ENCODE measurements at regions not wholly inside any gene's neighbourhood (a gene's known extent, or its start where the extent isn't known, plus 50 kb on each side); places are given as distances from the start of the nearest gene placed in this dataset.

DNA sequence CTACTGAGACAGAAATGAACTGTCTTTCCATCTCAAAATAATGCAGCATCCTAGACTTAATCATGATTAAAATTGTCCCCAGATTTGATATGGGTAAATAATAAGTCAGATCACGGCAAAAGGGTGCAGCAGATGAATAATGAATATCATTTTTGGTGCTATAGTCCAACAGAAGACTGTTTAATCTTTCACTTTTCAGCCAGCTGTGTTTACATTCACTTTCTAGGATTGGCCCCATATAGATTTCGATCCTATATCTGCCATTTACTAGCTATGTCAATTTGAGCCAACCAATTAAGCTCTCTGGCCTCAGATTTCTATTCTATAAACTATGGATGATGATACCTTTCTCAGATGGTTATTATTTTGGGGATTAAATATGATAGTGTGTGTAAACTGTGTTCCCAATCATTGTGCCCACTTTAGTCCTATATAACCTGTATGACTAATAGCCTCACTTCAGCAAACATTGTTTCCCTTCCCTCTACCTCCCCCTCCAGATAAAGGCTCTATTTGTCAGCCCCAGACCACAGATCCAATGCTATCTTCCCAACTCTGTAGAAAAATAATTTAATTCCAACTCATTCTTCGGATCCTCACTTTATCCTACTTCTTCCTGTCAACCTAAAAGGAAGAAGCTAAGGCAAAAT, 53.6 kb upstream of the NT5E start:
- DNase-seq: no peak

DNA sequence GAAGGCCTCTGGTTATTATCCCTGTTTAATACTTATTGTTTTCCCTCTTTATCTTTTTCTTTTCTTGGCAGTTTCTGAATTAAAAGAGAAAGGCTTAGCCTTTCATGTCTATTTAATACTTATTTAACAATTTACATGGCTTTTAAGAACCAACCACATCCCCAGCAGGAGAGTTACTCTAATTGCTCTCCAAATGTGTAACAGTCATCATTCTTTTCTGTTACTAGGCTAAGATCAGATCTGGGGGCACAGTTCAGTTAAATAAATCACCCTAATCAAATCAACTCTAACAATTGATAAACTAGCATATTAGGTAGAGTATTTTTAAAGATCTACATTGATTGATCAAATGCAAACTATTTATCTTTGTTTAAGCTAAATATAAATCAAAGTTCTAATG, 54.1 kb upstream of the NT5E start:
- no peak for DNase-seq

DNA sequence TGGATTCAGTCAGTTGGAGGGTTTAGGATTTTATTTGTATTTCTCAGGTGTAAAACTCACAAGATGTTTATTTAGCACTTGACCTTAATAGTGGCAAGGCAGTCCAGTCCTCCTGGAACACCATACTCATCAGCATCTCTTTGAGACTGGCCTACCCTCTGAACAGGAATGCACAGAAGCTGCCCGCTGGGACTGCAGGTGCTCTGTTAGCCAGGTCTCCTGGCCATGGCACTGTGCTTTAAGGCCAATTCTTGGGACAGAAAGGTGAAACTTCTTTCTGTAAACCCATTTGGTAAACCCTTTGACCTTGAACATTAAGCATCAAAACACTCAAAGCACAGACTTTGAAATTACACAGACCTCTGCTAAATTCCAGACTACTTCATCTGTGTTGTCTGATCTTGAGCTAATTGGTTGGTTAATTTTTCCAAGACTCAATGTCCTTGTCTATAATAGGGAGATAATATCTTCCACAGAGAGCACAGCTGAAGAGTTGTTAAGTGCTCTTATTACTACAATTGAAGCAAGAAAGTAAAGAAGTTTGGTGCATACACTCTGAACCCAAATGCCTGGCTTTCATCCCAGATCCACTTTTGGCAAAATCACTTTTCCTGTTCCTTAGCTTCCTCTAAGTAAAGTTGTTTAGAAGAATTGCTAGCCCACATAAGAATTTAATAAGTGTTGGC, 54.9 kb upstream of the NT5E start:
- no peak for DNase-seq

- no peak for DNase-seq
These were observed 55.7 kb upstream of the NT5E start for GRCh38 chr6:85394199-85394598.

- DNase-seq: no peak
These were observed 57.5 kb upstream of the NT5E start for GRCh38 chr6:85392379-85392778.

DNA sequence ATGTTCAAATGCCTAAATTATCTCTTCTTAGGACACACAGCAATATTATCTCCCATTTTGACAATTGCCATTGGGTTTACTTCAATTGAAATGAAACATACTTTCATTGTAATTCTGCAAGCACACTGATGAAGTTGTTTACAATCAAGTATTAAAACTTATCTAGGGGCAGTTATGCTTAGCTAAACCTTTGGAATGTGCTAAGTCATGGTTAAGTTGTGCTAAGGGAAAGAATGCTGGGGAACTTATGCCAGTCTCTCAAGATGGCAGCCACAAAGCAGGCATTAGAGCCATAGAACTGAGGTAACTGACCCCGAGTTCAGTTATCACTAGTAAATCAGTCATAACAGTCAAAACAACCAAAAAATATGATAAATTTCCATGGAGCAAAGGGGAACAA, 59.1 kb upstream of the NT5E start:
- DNase-seq: no peak

GRCh38 chr6:85390105-85390728, 59.7 kb upstream of the NT5E start:
- DNase-seq: no peak

DNA sequence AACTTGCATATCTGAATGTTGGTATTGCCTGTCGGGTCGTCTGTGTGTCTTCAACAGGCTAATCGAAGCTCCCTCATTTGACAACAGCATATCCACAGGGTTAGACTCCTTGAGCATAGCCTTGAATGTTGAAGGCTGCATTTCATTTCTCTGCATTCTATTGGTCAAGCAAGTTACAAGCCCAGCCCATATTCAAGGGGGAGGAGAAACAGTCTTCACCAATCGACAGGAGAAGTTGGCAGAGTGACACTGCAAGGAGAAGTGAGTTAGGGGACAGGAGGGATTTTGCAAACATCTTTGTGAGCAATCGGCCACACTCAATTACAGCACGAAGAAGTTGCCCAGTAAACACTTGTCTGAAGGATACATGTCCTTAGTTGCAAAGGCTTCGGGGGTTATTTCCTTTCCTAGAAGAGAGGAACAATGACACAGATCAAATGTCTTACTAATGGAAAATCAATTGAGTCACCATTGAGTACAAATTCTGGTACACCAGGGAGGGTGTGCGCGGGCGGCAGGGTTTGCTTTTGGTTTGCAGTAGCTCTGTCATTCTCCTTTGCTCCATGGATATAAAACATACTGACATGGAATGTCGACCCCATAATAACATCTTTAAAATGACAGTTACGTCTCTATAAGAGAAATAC, 60.6 kb upstream of the NT5E start:
- no peak for DNase-seq

DNA sequence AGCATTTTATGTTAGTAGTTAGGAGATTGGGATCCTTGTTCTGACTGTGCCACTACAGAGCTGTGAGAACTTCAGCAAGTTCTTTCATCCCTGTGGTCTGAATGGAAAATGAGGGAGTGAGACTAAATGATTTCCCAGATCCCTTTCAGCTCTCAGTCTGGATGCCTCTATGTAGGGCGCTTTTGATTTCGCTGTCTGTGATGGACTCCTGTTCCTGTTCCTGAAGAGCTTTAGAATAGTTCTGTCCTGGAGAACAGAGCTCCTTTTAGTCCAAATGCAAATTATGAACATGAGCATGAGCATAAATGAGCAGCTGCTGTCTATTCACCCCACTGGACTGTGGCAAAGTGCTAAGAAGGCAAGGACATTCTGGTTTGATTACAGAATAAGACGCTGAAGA, 61.4 kb upstream of the NT5E start:
- DNase-seq: no peak

- DNase-seq: no peak
These were observed 64.1 kb upstream of the NT5E start for GRCh38 chr6:85385636-85386315.

GRCh38 chr6:85383042-85383441, 66.8 kb upstream of the NT5E start:
- no peak for DNase-seq

DNA sequence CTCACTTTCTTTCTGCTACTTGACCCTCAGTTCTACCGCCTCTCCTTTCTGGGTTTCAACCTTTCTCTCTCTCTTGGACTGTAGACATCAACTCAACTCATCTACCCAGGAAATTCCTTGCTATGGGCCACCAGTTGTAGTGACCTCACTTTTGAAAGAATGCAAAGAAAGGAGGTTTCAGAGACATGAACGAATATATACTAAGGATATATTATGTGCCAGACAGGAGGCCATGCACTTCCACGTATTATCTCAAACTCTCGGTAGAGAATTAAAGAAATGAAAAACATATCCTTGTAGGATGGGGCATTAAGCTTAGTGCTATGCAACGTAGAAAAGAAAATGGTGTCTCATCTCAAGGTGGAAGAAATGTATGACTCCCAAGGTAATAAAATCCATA, 67.3 kb upstream of the NT5E start:
- no peak for DNase-seq

GRCh38 chr6:85372915-85373270, 77.0 kb upstream of the NT5E start:
- DNase-seq: no peak

DNA sequence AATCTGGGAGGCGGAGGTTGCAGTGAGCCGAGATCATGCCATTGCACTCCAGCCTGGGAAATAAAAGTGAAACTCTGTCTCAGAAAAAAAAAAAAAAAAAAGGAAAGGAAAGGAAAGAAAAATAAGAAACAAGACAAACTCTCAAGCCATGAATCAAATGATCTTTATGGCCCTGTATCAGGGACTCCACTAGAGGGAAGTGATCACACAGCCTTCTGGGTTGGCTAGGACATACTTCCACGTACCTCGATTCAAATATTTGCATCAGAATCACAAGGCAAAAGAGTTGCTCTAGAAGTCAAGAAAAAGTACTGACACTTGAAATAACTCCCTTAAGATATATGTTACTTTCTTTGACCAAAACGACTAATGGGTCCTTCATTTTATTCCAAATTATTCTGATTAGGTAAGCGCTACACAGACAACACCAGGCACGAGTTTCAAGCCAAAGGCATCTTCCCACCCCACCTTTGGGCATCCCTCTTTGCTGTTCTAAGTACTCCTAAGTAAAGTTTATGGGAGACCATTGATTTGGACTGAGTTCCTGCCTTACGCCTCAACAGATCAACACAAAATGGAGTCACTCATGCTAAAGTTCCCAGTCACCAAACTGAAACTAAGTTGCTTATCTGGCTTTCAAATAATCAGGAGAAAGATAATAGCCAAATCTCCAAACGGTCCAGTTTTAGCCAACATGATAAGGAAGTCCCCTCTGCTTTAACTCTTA, 77.5 kb upstream of the NT5E start:
- DNase-seq: no peak

DNA sequence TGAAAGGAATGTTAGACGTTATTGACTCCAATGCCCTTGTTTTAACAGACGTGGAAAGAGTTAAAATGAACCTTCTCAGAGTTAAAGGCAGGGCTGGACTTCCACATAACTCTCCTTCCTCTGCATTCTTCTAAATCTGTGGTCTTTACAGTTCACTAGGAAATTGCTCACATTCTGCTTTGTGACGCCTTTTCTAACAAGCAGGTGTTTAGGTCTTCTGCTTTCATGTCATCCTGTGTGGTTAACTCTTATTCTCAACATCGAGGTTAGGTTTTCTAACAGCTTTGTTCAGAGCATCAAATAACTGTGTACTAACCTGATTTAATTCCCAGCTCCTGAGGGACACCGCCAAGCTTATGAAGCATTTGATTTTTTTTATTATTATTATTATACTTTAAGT, 81.3 kb upstream of the NT5E start:
- no peak for DNase-seq

DNA sequence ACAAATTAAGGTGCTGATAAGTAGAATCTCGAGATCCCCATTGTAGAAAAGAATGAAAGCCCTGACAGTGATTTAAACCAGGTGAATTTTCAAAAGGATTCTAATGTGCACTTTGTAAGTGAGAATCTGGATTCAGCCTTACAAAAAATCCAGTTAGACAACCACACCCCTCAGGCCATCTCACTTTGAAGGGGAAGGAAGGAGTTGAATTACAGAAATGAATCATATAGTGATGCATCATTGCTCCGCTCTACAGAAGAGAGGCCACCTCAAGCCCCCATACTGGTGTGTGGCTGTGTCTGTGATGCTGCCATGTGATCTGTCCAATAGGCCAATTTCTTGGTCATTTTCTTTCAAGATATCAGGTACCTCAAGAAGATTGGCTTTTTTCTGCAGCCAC, 85.5 kb upstream of the NT5E start:
- DNase-seq: peak; percentile 29

GRCh38 chr6:85363870-85364269, 86.0 kb upstream of the NT5E start:
- DNase-seq: no peak

DNA sequence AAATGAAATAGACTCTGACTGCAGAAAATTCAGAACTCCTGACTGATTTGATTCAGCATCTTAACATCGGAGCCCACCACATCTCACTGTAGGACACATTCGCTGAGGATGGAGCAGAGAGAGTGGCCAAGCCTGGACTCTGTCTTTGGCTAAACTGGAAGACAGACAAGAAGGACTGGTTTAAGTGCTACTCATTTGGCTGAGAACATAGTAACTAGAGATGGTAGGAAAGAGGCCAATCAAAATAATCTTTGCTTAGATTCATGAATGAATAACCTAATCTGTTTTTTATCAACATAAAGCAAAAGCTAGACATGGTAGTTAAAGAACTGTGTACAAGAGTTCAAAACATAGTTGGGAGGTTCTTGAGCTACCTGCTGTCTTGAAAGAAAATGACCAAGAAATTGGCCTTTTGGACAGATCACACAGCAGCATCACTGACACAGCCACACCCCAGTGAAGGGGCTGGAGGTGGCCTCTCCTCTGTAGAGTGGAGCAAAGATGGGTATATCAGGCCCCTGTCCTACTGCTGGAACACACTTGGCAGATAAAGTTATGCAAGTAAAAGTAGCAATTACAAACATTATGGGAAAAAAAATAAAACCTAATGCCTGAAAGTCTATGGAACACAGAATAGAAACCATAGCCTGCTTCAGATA, 87.1 kb upstream of the NT5E start:
- DNase-seq: no peak

- DNase-seq: no peak
These were observed 88.3 kb upstream of the NT5E start for GRCh38 chr6:85361643-85362014.

GRCh38 chr6:85360794-85361642, 88.9 kb upstream of the NT5E start:
- DNase-seq: peak; percentile 11

DNA sequence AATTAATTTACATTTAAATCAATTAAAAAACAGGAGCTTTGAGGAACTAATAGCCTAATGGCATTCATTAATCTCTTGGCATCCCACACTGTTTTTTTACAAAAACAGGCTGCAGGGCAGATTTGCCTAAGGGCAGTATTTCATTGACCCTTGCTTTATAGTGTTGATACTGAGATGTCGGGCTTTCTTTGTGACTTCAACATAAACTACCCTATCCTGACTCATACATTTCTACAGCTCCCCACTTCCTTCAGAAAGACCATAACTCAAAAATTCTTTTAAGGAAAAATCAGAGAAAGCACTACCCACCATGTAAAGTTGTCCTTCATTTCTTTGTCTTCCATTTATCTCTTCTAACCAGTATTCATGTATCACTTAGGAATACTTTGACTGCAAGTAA, 92.2 kb upstream of the NT5E start:
- DNase-seq: no peak
